Left lung (tissue), 4 donors: ENCODE measurements at regions not wholly inside any gene's neighbourhood (a gene's known extent, or its start where the extent isn't known, plus 50 kb on each side); places are given as distances from the start of the nearest gene placed in this dataset.

Experiments
- ATAC-seq: fragments of 200-7000 bp; cut with Tn5 transposase; one replicate; pipeline ENCODE4 v1.9.1; 2020; ENCODE audit warnings: moderate library complexity
- DNase-seq, 4 donors: peaks; one replicate each; pipeline ENCODE4 v3.0.0-alpha.2; 2013 to 2020
- H3K27ac ChIP-seq, 2 donors: fragments of 200-600 bp; sonication (generic) in 1 of 2; one replicate each; pipeline versions ENCODE4 v1.5.0 to v1.8.0; 2020 to 2021
- H3K27me3 ChIP-seq, 2 donors: fragments of 200-600 bp; sonication (generic) in 1 of 2; one replicate each; pipeline versions ENCODE4 v1.5.0 to v1.8.0; 2020 to 2021
- H3K36me3 ChIP-seq, 2 donors: fragments of 200-600 bp; sonication (generic) in 1 of 2; one replicate each; pipeline versions ENCODE4 v1.5.0 to v1.8.0; 2020 to 2021
- H3K4me1 ChIP-seq, 2 donors: fragments of 200-600 bp; one replicate each; pipeline ENCODE4 v1.8.0; 2021
- H3K4me3 ChIP-seq, 2 donors: fragments of 200-600 bp; sonication (generic) in 1 of 2; one replicate each; pipeline versions ENCODE4 v1.5.0 to v1.8.0; 2020 to 2021; ENCODE audit warnings: mild to moderate bottlenecking in 1 of 2
- H3K9me3 ChIP-seq, 2 donors: fragments of 200-600 bp; sonication (generic) in 1 of 2; one replicate each; pipeline versions ENCODE4 v1.5.0 to v1.8.0; 2020 to 2021
- intact Hi-C, 2 donors: fragments of 100-400 bp; cut with DNase I; formaldehyde crosslinking; loops; one replicate each; pipeline versions ENCODE4 v1.11.2 to v1.14.2; 2022
- TF ChIP-seq, protein P1 (sequence below), 2 donors: fragments of 200-600 bp; sonication (generic) in 1 of 2; IDR thresholded peaks; one replicate each; pipeline versions ENCODE4 v1.5.0 to v1.8.0; 2021; ENCODE audit warnings: antibody characterized with exemption in 2 of 2
- donor health status: DM: no; HTN: yes; CAD: no.
- donor health status: DM: no; HTN: no; CAD: no.

DNA sequence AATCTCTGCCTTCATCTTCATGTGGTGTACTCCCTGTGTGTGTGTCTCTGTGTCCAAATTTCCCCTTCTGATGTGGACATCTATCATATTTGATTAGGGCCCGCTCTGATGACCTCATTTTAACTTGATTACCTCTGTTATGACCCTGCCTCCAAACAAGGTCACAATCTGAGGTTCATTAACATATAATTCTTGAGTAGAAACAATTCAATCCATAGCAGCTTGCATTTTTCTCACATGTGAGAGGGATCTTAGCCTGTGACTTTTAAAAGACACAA lies 130.9 kb upstream of the RAB4A start:
- TF ChIP-seq, protein P1, sequence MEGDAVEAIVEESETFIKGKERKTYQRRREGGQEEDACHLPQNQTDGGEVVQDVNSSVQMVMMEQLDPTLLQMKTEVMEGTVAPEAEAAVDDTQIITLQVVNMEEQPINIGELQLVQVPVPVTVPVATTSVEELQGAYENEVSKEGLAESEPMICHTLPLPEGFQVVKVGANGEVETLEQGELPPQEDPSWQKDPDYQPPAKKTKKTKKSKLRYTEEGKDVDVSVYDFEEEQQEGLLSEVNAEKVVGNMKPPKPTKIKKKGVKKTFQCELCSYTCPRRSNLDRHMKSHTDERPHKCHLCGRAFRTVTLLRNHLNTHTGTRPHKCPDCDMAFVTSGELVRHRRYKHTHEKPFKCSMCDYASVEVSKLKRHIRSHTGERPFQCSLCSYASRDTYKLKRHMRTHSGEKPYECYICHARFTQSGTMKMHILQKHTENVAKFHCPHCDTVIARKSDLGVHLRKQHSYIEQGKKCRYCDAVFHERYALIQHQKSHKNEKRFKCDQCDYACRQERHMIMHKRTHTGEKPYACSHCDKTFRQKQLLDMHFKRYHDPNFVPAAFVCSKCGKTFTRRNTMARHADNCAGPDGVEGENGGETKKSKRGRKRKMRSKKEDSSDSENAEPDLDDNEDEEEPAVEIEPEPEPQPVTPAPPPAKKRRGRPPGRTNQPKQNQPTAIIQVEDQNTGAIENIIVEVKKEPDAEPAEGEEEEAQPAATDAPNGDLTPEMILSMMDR (IDR thresholded peaks at IDR 0.05), result no peak
- intact Hi-C loops, result no loop called here
- H3K9me3 ChIP-seq, result peaks cover 0 to 8% of the 10 kb centered on the region in 2 donors
- ATAC-seq (no peak), DNase-seq (no peak)
- no peak overlapping the region for H3K4me3 ChIP-seq
- H3K27ac ChIP-seq, result no peak overlapping the region
- no peaks in the 10 kb centered on the region for H3K36me3 ChIP-seq
- H3K4me1 ChIP-seq, result peaks cover 0 to 9% of the 10 kb centered on the region in 2 donors
- no peaks in the 10 kb centered on the region for H3K27me3 ChIP-seq

DNA sequence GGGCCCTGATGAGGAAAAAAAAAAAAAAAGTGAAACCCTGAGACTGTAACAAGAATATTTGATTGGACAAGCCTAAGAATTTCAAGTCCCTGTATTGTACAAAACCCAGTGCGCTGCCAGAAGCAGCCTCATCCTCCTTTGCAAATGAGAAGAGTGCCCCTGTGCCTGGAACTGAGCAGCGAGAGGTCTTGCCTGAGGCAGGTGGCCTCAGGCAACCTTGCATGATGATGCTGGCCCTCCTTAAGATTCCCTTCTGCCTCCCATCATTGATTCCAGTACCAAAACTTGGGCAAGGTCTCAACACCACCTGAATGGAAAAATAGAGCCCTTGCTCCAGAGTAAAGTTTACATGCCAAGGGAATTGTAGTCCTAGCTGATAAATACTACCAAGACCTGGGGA lies 129.6 kb upstream of the RAB4A start:
- ATAC-seq, result no peak
- H3K4me3 ChIP-seq, result no peak overlapping the region
- peaks cover 0 to 9% of the 10 kb centered on the region in 2 donors for H3K4me1 ChIP-seq
- no peaks in the 10 kb centered on the region for H3K36me3 ChIP-seq
- peaks cover 0 to 5% of the 10 kb centered on the region in 2 donors for H3K27me3 ChIP-seq
- no peak for DNase-seq
- intact Hi-C loops, result no loop called here
- TF ChIP-seq, protein P1 (IDR thresholded peaks at IDR 0.05), result no peak
- no peaks in the 10 kb centered on the region for H3K9me3 ChIP-seq
- no peak overlapping the region for H3K27ac ChIP-seq

DNA sequence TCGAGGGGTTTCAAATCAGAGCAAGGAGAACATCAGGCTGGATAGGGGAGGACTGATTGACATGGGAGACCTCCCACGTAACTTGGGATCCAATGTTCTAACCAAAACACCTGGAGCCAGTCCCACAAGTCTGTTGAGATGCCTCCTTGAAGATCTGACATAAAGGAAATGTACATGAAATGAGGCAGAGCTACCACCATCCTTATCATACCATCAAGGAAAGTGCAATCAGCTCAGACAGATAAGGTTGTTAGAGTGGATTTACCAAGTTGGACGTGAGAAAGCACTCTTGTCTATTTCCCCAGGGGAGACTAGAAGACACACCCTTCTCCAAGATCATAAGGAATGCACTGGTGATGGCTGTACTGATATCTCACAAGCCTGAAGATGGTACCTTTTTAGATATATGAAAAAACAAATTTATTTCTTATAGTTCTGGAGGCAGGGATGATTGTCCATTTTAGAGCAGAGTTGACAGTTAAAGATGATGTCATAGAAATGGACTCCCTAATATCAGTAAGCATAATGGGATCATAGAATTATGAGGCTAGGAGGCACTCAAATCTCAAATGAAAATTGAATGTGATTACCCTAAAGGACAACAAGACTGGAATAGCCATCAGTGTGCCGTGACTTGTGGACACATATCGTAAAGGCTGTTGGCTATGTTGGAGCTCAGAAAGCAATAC lies 129.1 kb upstream of the RAB4A start:
- Histone ChIP-seq H3K27ac (no peak overlapping the region), H3K27me3 (peaks cover 2 to 10% of the 10 kb centered on the region in 2 donors), H3K4me3 (no peak overlapping the region), H3K36me3 (no peaks in the 10 kb centered on the region), H3K4me1 (peaks cover 0 to 6% of the 10 kb centered on the region in 2 donors), H3K9me3 (no peaks in the 10 kb centered on the region)
- ATAC-seq (no peak), DNase-seq (no peak)
- TF ChIP-seq, protein P1 (IDR thresholded peaks at IDR 0.05), result no peak
- intact Hi-C loops, result no loop called here

DNA sequence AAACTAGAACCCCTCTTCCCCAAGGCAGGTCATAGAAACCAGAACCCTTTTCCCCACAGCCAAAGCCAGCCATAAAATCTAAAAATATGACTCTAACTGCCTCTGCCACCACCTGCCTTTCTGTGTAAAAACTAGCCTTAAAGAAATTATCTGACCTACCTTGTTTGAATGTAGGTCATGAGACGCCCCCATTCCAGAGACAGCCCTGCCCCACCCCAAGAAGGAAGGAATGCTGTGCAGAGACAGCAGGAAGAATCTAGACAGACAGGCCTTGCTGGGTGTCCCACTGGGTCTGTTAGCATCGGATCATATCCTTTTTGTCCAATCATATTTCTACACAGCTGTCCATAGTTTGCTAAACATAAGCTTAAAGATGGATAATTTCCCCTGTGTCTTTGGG lies 128.4 kb upstream of the RAB4A start:
- DNase-seq (no peak), ATAC-seq (no peak)
- Histone ChIP-seq H3K4me3 (no peak overlapping the region), H3K27me3 (peaks cover 2 to 17% of the 10 kb centered on the region in 2 donors), H3K36me3 (no peaks in the 10 kb centered on the region), H3K9me3 (no peaks in the 10 kb centered on the region), H3K27ac (no peak overlapping the region), H3K4me1 (no peaks in the 10 kb centered on the region)
- TF ChIP-seq, protein P1 (IDR thresholded peaks at IDR 0.05), result no peak
- intact Hi-C loops, result no loop called here

DNA sequence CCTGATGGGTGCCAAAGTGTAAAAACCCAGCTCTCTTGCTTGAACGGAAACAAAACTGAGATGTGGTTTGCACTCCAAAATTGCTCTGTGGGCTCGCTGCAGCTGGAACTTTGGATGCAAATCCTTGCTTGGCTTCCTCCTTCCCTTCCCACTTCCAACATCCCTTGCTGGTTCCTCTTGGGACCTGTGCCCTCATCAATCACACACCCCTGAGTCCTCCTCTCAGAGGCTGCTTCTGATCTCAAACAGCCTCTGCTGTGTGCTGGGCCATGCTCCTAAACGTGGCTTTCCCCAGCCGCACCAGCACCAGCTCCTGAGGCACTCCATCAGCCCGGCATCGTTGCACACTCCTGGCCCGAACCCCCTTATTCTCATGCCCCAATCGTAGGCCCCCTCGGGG lies 124.3 kb upstream of the RAB4A start:
- H3K27ac ChIP-seq, result no peak overlapping the region
- H3K4me3 ChIP-seq, result no peak overlapping the region
- H3K27me3 ChIP-seq, result peaks cover 2 to 26% of the 10 kb centered on the region in 2 donors
- H3K36me3 ChIP-seq, result no peaks in the 10 kb centered on the region
- no peaks in the 10 kb centered on the region for H3K9me3 ChIP-seq
- no peaks in the 10 kb centered on the region for H3K4me1 ChIP-seq
- TF ChIP-seq, protein P1 (IDR thresholded peaks at IDR 0.05), result no peak
- no peak for ATAC-seq
- no peak for DNase-seq
- intact Hi-C loops, result no loop called here
